ENCODE measurements at regions not wholly inside any gene's neighbourhood (a gene's known extent, or its start where the extent isn't known, plus 50 kb on each side); places are given as distances from the start of the nearest gene placed in this dataset.

GRCh38 chr9:80586786-80587330 is 1015.1 kb downstream of the TLE4 start:
- no peaks in the 10 kb centered on the region for H3K27me3 Mint-ChIP-seq
- CTCF ChIA-PET, result no interaction called here

GRCh38 chr9:80571953-80572352 is 1000.2 kb downstream of the TLE4 start:
- Mint-ChIP-seq H3K27me3 (no peaks in the 10 kb centered on the region), H3K4me1 (no peaks in the 10 kb centered on the region), H3K9me3 (peaks cover 50% of the 10 kb centered on the region), H3K27ac (no peak overlapping the region), H3K4me3 (no peak overlapping the region), H3K36me3 (ENCODE audit: low read depth) (peaks cover 7% of the 10 kb centered on the region)
- ATAC-seq (ENCODE audit: low read depth), result no peak
- intact Hi-C loops (cut with micrococcal nuclease), result no loop called here
- ChIA-PET CTCF (no interaction called here), POLR2A (no interaction called here)
- no peak for TF ChIP-seq CTCF (IDR thresholded peaks at IDR 0.05)
- DNase-seq, result no peak

More at GRCh38 chr9:80586786-80587330, 1015.1 kb downstream of the TLE4 start:
- DNase-seq (no peak), ATAC-seq (ENCODE audit: low read depth) (no peak)
- H3K9me3 Mint-ChIP-seq, result peaks cover 3% of the 10 kb centered on the region
- no peaks in the 10 kb centered on the region for H3K4me1 Mint-ChIP-seq
- no peak overlapping the region for H3K27ac Mint-ChIP-seq
- TF ChIP-seq CTCF (IDR thresholded peaks at IDR 0.05), result no peak
- intact Hi-C loops (cut with micrococcal nuclease), result no loop called here
- POLR2A ChIA-PET, result no interaction called here
- no peaks in the 10 kb centered on the region for H3K36me3 Mint-ChIP-seq (ENCODE audit: low read depth)
- H3K4me3 Mint-ChIP-seq, result no peak overlapping the region

GRCh38 chr9:80569236-80569635 is 997.5 kb downstream of the TLE4 start:
- ChIA-PET POLR2A (no interaction called here), CTCF (no interaction called here)
- Mint-ChIP-seq H3K27me3 (no peaks in the 10 kb centered on the region), H3K9me3 (peaks cover 34% of the 10 kb centered on the region), H3K36me3 (ENCODE audit: low read depth) (peaks cover 11% of the 10 kb centered on the region), H3K27ac (no peak overlapping the region), H3K4me1 (no peaks in the 10 kb centered on the region), H3K4me3 (no peak overlapping the region)
- no peak for TF ChIP-seq CTCF (IDR thresholded peaks at IDR 0.05)
- DNase-seq, result no peak
- intact Hi-C loops (cut with micrococcal nuclease), result no loop called here
- no peak for ATAC-seq (ENCODE audit: low read depth)

- CTCF ChIA-PET, result no interaction called here
- intact Hi-C loops (cut with micrococcal nuclease), result no loop called here
- POLR2A ChIA-PET, result no interaction called here
Measured at GRCh38 chr9:80561526-80561925, 989.8 kb downstream of the TLE4 start.

GRCh38 chr9:80560976-80561375 is 989.2 kb downstream of the TLE4 start:
- no peak overlapping the region for H3K27ac Mint-ChIP-seq
- H3K4me3 Mint-ChIP-seq, result no peak overlapping the region
- ATAC-seq (ENCODE audit: low read depth), result no peak
- ChIA-PET CTCF (no interaction called here), POLR2A (no interaction called here)
- H3K36me3 Mint-ChIP-seq (ENCODE audit: low read depth), result peaks cover 10% of the 10 kb centered on the region
- no peak for DNase-seq
- no peaks in the 10 kb centered on the region for H3K4me1 Mint-ChIP-seq
- intact Hi-C loops (cut with micrococcal nuclease), result no loop called here
- H3K9me3 Mint-ChIP-seq, result peaks cover 7% of the 10 kb centered on the region
- no peak for TF ChIP-seq CTCF (IDR thresholded peaks at IDR 0.05)
- H3K27me3 Mint-ChIP-seq, result no peaks in the 10 kb centered on the region

More at GRCh38 chr9:80561526-80561925, 989.8 kb downstream of the TLE4 start:
- DNase-seq, result no peak
- Mint-ChIP-seq H3K4me3 (no peak overlapping the region), H3K9me3 (peaks cover 9% of the 10 kb centered on the region), H3K4me1 (no peaks in the 10 kb centered on the region), H3K36me3 (ENCODE audit: low read depth) (peaks cover 10% of the 10 kb centered on the region), H3K27ac (no peak overlapping the region), H3K27me3 (no peaks in the 10 kb centered on the region)
- TF ChIP-seq CTCF (IDR thresholded peaks at IDR 0.05), result no peak
- no peak for ATAC-seq (ENCODE audit: low read depth)

Data from activated B cell treated with CpG ODN at 0.5 μM for 24 hours (primary cell).